MM.1S (cell line): ENCODE measurements at regions not wholly inside any gene's neighbourhood (a gene's known extent, or its start where the extent isn't known, plus 50 kb on each side); places are given as distances from the start of the nearest gene placed in this dataset.

Experiments
- CTCF ChIP-seq: fragments of 300-600 bp; sonication (generic); IDR thresholded peaks from 2 replicates; pipeline ENCODE4 v1.5.1; 2016; ENCODE audit warnings: antibody characterized with exemption, low read length, mixed read lengths
- EZH2phosphoT487 ChIP-seq: fragments of 300-600 bp; sonication (generic); IDR thresholded peaks from 2 replicates; pipeline ENCODE4 v1.6.1; 2018; ENCODE audit warnings: antibody characterized with exemption, low read length

GRCh38 chr4:19689511-19689910, 562.2 kb upstream of the SLIT2 start:
- TF ChIP-seq CTCF: no peak
- no peak for TF ChIP-seq EZH2phosphoT487
